Astrocyte of the cerebellum (primary cell): ENCODE measurements at regions not wholly inside any gene's neighbourhood (a gene's known extent, or its start where the extent isn't known, plus 50 kb on each side); places are given as distances from the start of the nearest gene placed in this dataset.

Source experiments
- DNase-seq: peaks from one replicate; pipeline ENCODE4 v3.0.0-alpha.2; 2011; ENCODE audit warnings: low read depth
- H3K4me3 ChIP-seq: 2 replicates; pipeline ENCODE4 v1.5.1; 2011; ENCODE audit warnings: mild to moderate bottlenecking, low read depth, low read length, moderate library complexity
- CTCF ChIP-seq: IDR thresholded peaks from 2 replicates; pipeline ENCODE4 v1.5.1; 2012; ENCODE audit warnings: low read length, low read depth, moderate library complexity, mild to moderate bottlenecking; ENCODE audit errors: missing control alignments
- in situ Hi-C: cut with HindIII; loops from 2 replicates; pipeline ENCODE4 v1.10.0; 2017; ENCODE audit warnings: low sequenced_read_pairs

GRCh38 chr6:40170856-40171255 is 236.6 kb upstream of the MOCS1 start:
- TF ChIP-seq CTCF: no peak
- no peak for DNase-seq

GRCh38 chr6:40169878-40170277 is 235.6 kb upstream of the MOCS1 start:
- DNase-seq: no peak
- H3K4me3 ChIP-seq: no peak overlapping the region
- no peak for TF ChIP-seq CTCF
- in situ Hi-C loops: no loop called here

More at GRCh38 chr6:40170856-40171255, 236.6 kb upstream of the MOCS1 start:
- no peak overlapping the region for H3K4me3 ChIP-seq
- in situ Hi-C loops: no loop called here

- TF ChIP-seq CTCF: no peak
These were observed 232.7 kb upstream of the MOCS1 start for GRCh38 chr6:40166963-40167362.

GRCh38 chr6:40165036-40165709 is 230.9 kb upstream of the MOCS1 start:
- H3K4me3 ChIP-seq: no peak overlapping the region
- DNase-seq: no peak
- no peak for TF ChIP-seq CTCF
- in situ Hi-C loops: no loop called here

More at GRCh38 chr6:40166963-40167362, 232.7 kb upstream of the MOCS1 start:
- in situ Hi-C loops: no loop called here
- no peak overlapping the region for H3K4me3 ChIP-seq
- no peak for DNase-seq

GRCh38 chr6:40164345-40164755 is 230.1 kb upstream of the MOCS1 start:
- DNase-seq: no peak
- H3K4me3 ChIP-seq: no peak overlapping the region
- in situ Hi-C loops: no loop called here
- no peak for TF ChIP-seq CTCF

GRCh38 chr6:40163924-40164323 is 229.7 kb upstream of the MOCS1 start:
- TF ChIP-seq CTCF: no peak
- in situ Hi-C loops: no loop called here
- no peak overlapping the region for H3K4me3 ChIP-seq
- no peak for DNase-seq
